ENCODE measurements at regions not wholly inside any gene's neighbourhood (a gene's known extent, or its start where the extent isn't known, plus 50 kb on each side); places are given as distances from the start of the nearest gene placed in this dataset.
A peak's percentile ranks its signal among the peaks of the same experiment; 100 is the strongest.
"Not testable (repeated sequence)": the region's sequence is repeated elsewhere in the genome, so short reads cannot be mapped to it uniquely, and the experiment has no call there.

DNA sequence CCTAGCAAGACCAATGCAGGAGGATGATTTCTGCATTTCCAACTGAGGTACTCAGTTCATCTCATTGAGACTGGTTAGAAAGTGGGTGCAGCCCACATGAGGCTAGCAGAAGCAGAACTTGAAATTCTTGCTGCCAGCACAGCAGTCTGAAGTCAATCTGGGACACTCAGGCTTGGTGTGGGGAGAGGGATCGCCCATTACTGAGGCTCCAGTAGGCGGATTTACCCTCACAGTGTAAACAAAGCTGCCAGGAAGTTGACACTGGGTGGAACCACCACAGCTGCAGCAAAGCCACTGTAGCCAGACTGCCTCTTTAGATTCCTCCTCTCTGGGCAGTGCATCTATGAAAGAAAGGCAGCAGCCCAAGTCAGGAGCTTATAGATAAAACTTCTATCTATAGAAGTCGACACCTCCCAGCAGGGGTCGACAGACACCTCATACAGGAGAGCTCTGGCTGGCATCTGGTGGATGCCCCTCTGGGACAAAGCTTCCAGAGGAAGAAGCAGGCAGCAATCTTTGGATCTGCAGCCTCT is 1793.4 kb downstream of the OLFM4 start:
- not testable (repeated sequence) for H3K27me3 ChIP-seq (ENCODE audit: insufficient read depth, low read length); H3K4me3 ChIP-seq (ENCODE audit: low read depth, low read length); H3K79me1 ChIP-seq (ENCODE audit: low read length); DNase-seq; H3K36me3 ChIP-seq (ENCODE audit: control insufficient read depth in 1 of 2, insufficient read depth in 2 of 2, low read length in 2 of 2); H3K27ac ChIP-seq (ENCODE audit: low read depth, low read length); H2AFZ ChIP-seq (ENCODE audit: insufficient read depth, low read length, poor library complexity); H3K18ac ChIP-seq (ENCODE audit: low read length); H2BK120ac ChIP-seq (ENCODE audit: insufficient read depth, low read length, poor library complexity); H3K23ac ChIP-seq (ENCODE audit: low read length); H2AK5ac ChIP-seq (ENCODE audit: low read length); H3K79me2 ChIP-seq (ENCODE audit: control insufficient read depth, insufficient read depth, low read length, poor library complexity); H3K4me1 ChIP-seq (ENCODE audit: control insufficient read depth in 1 of 2, insufficient read depth in 2 of 2, low read length in 2 of 2); H4K8ac ChIP-seq (ENCODE audit: low read depth, low read length); H2BK12ac ChIP-seq (ENCODE audit: low read length); H3K9me3 ChIP-seq (ENCODE audit: insufficient read depth, low read depth, low read length); H3K9ac ChIP-seq (ENCODE audit: low read length); H3K14ac ChIP-seq (ENCODE audit: low read length); H3K4ac ChIP-seq (ENCODE audit: low read depth, low read length); H2BK5ac ChIP-seq (ENCODE audit: low read depth, low read length, poor library complexity); H4K91ac ChIP-seq (ENCODE audit: low read depth, low read length); H4K12ac ChIP-seq (ENCODE audit: low read depth, low read length); H3K4me2 ChIP-seq (ENCODE audit: low read length)
- no CpG with 5 or more reads among the region's 4 CpGs for WGBS (ENCODE audit: extremely low coverage, insufficient coverage, insufficient read length)

DNA sequence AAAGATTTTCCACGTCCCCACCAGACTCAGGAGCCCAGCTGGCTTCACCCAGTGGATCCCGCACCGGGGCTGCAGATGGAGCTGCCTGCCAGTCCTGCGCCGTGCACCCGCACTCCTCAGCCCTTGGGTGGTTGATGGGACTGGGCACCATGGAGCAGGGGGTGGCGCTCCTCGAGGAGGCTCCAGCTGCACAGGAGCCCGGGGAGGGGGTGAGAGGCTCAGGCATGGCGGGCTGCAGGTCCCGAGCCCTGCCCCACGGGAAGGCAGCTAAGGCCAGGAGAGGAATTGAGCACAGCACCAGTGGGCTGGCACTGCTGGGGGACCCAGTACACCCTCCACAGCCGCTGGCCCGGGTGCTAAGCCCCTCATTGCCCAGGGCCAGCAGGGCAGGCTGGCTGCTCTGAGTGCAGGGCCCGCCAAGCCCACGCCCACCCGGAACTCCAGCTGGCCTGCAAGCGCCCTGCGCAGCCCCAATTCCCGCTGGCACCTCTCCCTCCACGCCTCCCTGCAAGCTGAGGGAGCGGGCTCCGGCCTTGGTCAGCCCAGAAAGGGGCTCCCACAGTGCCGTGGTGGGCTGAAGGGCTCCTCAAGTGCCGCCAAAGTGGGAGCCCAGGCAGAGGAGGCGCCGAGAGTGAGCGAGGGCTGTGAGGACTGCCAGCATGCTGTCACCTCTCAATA is 1800.9 kb downstream of the OLFM4 start:
- H4K12ac ChIP-seq (ENCODE audit: low read depth, low read length); H3K27me3 ChIP-seq (ENCODE audit: insufficient read depth, low read length); H4K8ac ChIP-seq (ENCODE audit: low read depth, low read length); H3K36me3 ChIP-seq (ENCODE audit: control insufficient read depth in 1 of 2, insufficient read depth in 2 of 2, low read length in 2 of 2); H3K4me1 ChIP-seq (ENCODE audit: control insufficient read depth in 1 of 2, insufficient read depth in 2 of 2, low read length in 2 of 2); H3K79me2 ChIP-seq (ENCODE audit: control insufficient read depth, insufficient read depth, low read length, poor library complexity); H3K18ac ChIP-seq (ENCODE audit: low read length); H2AK5ac ChIP-seq (ENCODE audit: low read length); H3K4me3 ChIP-seq (ENCODE audit: low read depth, low read length); H3K4ac ChIP-seq (ENCODE audit: low read depth, low read length); H2BK120ac ChIP-seq (ENCODE audit: insufficient read depth, low read length, poor library complexity); H3K9ac ChIP-seq (ENCODE audit: low read length); H3K27ac ChIP-seq (ENCODE audit: low read depth, low read length); H3K4me2 ChIP-seq (ENCODE audit: low read length); DNase-seq; H3K79me1 ChIP-seq (ENCODE audit: low read length); H4K91ac ChIP-seq (ENCODE audit: low read depth, low read length); H3K23ac ChIP-seq (ENCODE audit: low read length); H2AFZ ChIP-seq (ENCODE audit: insufficient read depth, low read length, poor library complexity); H3K14ac ChIP-seq (ENCODE audit: low read length); H3K9me3 ChIP-seq (ENCODE audit: insufficient read depth, low read depth, low read length); H2BK12ac ChIP-seq (ENCODE audit: low read length); H2BK5ac ChIP-seq (ENCODE audit: low read depth, low read length, poor library complexity): not testable (repeated sequence)
- no CpG with 5 or more reads among the region's 28 CpGs for WGBS (ENCODE audit: extremely low coverage, insufficient coverage, insufficient read length)

DNA sequence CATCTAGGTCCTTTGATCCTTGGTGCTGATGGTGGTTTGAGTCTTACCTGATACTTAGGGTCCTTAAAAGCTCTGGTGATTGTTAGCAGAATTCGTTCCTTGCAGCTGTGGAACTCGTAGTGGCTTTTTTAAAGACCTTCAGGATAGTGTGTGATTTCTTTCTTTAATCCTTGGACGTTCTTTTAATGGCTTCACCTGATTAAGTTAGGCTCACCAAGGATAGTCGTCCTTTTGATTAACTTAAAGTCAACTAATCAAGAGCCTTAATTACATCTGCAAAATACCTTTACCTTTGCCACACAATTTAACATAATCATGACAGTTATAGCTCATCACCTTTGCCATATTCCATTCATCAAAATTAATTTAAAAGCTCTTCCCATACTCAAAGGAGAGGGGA is 1807.7 kb downstream of the OLFM4 start:
- no peak overlapping the region for H4K12ac ChIP-seq (ENCODE audit: low read depth, low read length)
- no peak for DNase-seq
- H2AK5ac ChIP-seq (ENCODE audit: low read length), result no peak overlapping the region
- H4K8ac ChIP-seq (ENCODE audit: low read depth, low read length), result no peak overlapping the region
- H3K9me3 ChIP-seq (ENCODE audit: insufficient read depth, low read depth, low read length), result no peaks in the 10 kb centered on the region
- H2AFZ ChIP-seq (ENCODE audit: insufficient read depth, low read length, poor library complexity), result no peak overlapping the region
- no peak overlapping the region for H3K14ac ChIP-seq (ENCODE audit: low read length)
- no peaks in the 10 kb centered on the region for H3K79me2 ChIP-seq (ENCODE audit: control insufficient read depth, insufficient read depth, low read length, poor library complexity)
- H4K91ac ChIP-seq (ENCODE audit: low read depth, low read length), result no peak overlapping the region
- no peak overlapping the region for H3K18ac ChIP-seq (ENCODE audit: low read length)
- no peak overlapping the region for H3K4ac ChIP-seq (ENCODE audit: low read depth, low read length)
- no CpG with 5 or more reads among the region's 4 CpGs for WGBS (ENCODE audit: extremely low coverage, insufficient coverage, insufficient read length)
- H2BK5ac ChIP-seq (ENCODE audit: low read depth, low read length, poor library complexity), result no peak overlapping the region
- H3K4me1 ChIP-seq (ENCODE audit: control insufficient read depth in 1 of 2, insufficient read depth in 2 of 2, low read length in 2 of 2), result no peaks in the 10 kb centered on the region
- no peak overlapping the region for H3K4me2 ChIP-seq (ENCODE audit: low read length)
- no peak overlapping the region for H3K4me3 ChIP-seq (ENCODE audit: low read depth, low read length)
- H3K27ac ChIP-seq (ENCODE audit: low read depth, low read length), result no peak overlapping the region
- no peak overlapping the region for H2BK12ac ChIP-seq (ENCODE audit: low read length)
- no peaks in the 10 kb centered on the region for H3K36me3 ChIP-seq (ENCODE audit: control insufficient read depth in 1 of 2, insufficient read depth in 2 of 2, low read length in 2 of 2)
- H2BK120ac ChIP-seq (ENCODE audit: insufficient read depth, low read length, poor library complexity), result no peak overlapping the region
- H3K27me3 ChIP-seq (ENCODE audit: insufficient read depth, low read length), result no peaks in the 10 kb centered on the region
- no peaks in the 10 kb centered on the region for H3K79me1 ChIP-seq (ENCODE audit: low read length)
- H3K23ac ChIP-seq (ENCODE audit: low read length), result no peak overlapping the region
- H3K9ac ChIP-seq (ENCODE audit: low read length), result no peak overlapping the region

- no peaks in the 10 kb centered on the region for H3K27me3 ChIP-seq (ENCODE audit: insufficient read depth, low read length)
- no peaks in the 10 kb centered on the region for H3K79me1 ChIP-seq (ENCODE audit: low read length)
- no peak overlapping the region for H3K23ac ChIP-seq (ENCODE audit: low read length)
- H3K4me1 ChIP-seq (ENCODE audit: control insufficient read depth in 1 of 2, insufficient read depth in 2 of 2, low read length in 2 of 2), result no peaks in the 10 kb centered on the region
- no peak overlapping the region for H3K4ac ChIP-seq (ENCODE audit: low read depth, low read length)
- no peak overlapping the region for H2BK5ac ChIP-seq (ENCODE audit: low read depth, low read length, poor library complexity)
- no peak overlapping the region for H3K14ac ChIP-seq (ENCODE audit: low read length)
- no peak overlapping the region for H2AFZ ChIP-seq (ENCODE audit: insufficient read depth, low read length, poor library complexity)
- no peak overlapping the region for H4K12ac ChIP-seq (ENCODE audit: low read depth, low read length)
- H3K4me3 ChIP-seq (ENCODE audit: low read depth, low read length), result no peak overlapping the region
- no peak overlapping the region for H2BK120ac ChIP-seq (ENCODE audit: insufficient read depth, low read length, poor library complexity)
- H4K91ac ChIP-seq (ENCODE audit: low read depth, low read length), result no peak overlapping the region
- no peak overlapping the region for H2AK5ac ChIP-seq (ENCODE audit: low read length)
- no peak overlapping the region for H4K8ac ChIP-seq (ENCODE audit: low read depth, low read length)
- H3K9me3 ChIP-seq (ENCODE audit: insufficient read depth, low read depth, low read length), result no peaks in the 10 kb centered on the region
- no peak overlapping the region for H3K9ac ChIP-seq (ENCODE audit: low read length)
- DNase-seq, result peak in 1 of 2 donors; percentile 0
- H3K79me2 ChIP-seq (ENCODE audit: control insufficient read depth, insufficient read depth, low read length, poor library complexity), result no peaks in the 10 kb centered on the region
- no peak overlapping the region for H3K4me2 ChIP-seq (ENCODE audit: low read length)
- no peak overlapping the region for H3K18ac ChIP-seq (ENCODE audit: low read length)
- H3K36me3 ChIP-seq (ENCODE audit: control insufficient read depth in 1 of 2, insufficient read depth in 2 of 2, low read length in 2 of 2), result no peaks in the 10 kb centered on the region
- H2BK12ac ChIP-seq (ENCODE audit: low read length), result no peak overlapping the region
- H3K27ac ChIP-seq (ENCODE audit: low read depth, low read length), result no peak overlapping the region
Observed at GRCh38 chr13:54841682-54842081, 1813.1 kb downstream of the OLFM4 start.
